ENCODE measurements at regions not wholly inside any gene's neighbourhood (a gene's known extent, or its start where the extent isn't known, plus 50 kb on each side); places are given as distances from the start of the nearest gene placed in this dataset.

GRCh38 chr4:135250040-135250439 is 1048.5 kb upstream of the PABPC4L start:
- TF ChIP-seq CTCF (IDR thresholded peaks at IDR 0.05): no peak
- no peak for TF ChIP-seq POLR2AphosphoS5 (IDR thresholded peaks at IDR 0.05)
- no peak for TF ChIP-seq EP300 (IDR thresholded peaks at IDR 0.05)
